HG03045 (cell line): ENCODE measurements at regions not wholly inside any gene's neighbourhood (a gene's known extent, or its start where the extent isn't known, plus 50 kb on each side); places are given as distances from the start of the nearest gene placed in this dataset.
"Not testable (repeated sequence)": the region's sequence is repeated elsewhere in the genome, so short reads cannot be mapped to it uniquely, and the experiment has no call there.

Experiments
- ATAC-seq: cut with Tn5 transposase; IDR thresholded peaks from one replicate; pipeline ENCODE4 v1.9.1; 2021; ENCODE audit warnings: mild to moderate bottlenecking, moderate library complexity; ENCODE audit not compliant: unreplicated experiment

GRCh38 chrX:118254611-118255010 lies 91.3 kb upstream of the WDR44 start:
- ATAC-seq, result no peak

- no peak for ATAC-seq
Observed at GRCh38 chrX:118255921-118256320, 90.0 kb upstream of the WDR44 start.

- no peak for ATAC-seq
Observed at GRCh38 chrX:118257781-118258180, 88.1 kb upstream of the WDR44 start.

- no peak for ATAC-seq
Observed at GRCh38 chrX:118259213-118259612, 86.7 kb upstream of the WDR44 start.

- ATAC-seq, result no peak
Observed at GRCh38 chrX:118261151-118261550, 84.8 kb upstream of the WDR44 start.

- no peak for ATAC-seq
Observed at GRCh38 chrX:118271775-118272174, 74.1 kb upstream of the WDR44 start.

GRCh38 chrX:118272242-118272641 lies 73.7 kb upstream of the WDR44 start:
- ATAC-seq, result no peak

- no peak for ATAC-seq
Observed at GRCh38 chrX:118286066-118286762, 59.7 kb upstream of the WDR44 start.

GRCh38 chrX:118295818-118296217 lies 50.1 kb upstream of the WDR44 start:
- not testable (repeated sequence) for ATAC-seq
